ENCODE measurements at regions not wholly inside any gene's neighbourhood (a gene's known extent, or its start where the extent isn't known, plus 50 kb on each side); places are given as distances from the start of the nearest gene placed in this dataset.

GRCh38 chr10:44044549-44044948 lies 340.3 kb downstream of the CXCL12 start:
- Mint-ChIP-seq H3K9me3 (no peaks in the 10 kb centered on the region), H3K4me1 (no peaks in the 10 kb centered on the region), H3K36me3 (no peaks in the 10 kb centered on the region), H3K27me3 (ENCODE audit: low read depth in 2 of 2) (peaks cover 17 to 47% of the 10 kb centered on the region in 2 donors), H3K27ac (no peak overlapping the region), H3K4me3 (no peak overlapping the region)
- peaks cover 3% of the 10 kb centered on the region for H3K27me3 ChIP-seq (ENCODE audit: control insufficient read depth, insufficient read depth, low read length)
- intact Hi-C loops (cut with micrococcal nuclease), result loop anchor here (5.0 kb wide), 1 partner anchor 352 kb away; no protein-coding TSS in a partner anchor
- DNase-seq, result no peak
- H3K9me3 ChIP-seq (ENCODE audit: control insufficient read depth, insufficient read depth, low read length), result no peaks in the 10 kb centered on the region
- no peaks in the 10 kb centered on the region for H3K36me3 ChIP-seq (ENCODE audit: control insufficient read depth, insufficient read depth, low read length)
- no peaks in the 10 kb centered on the region for H3K4me1 ChIP-seq (ENCODE audit: control insufficient read depth, insufficient read depth, low read length)
- H3K27ac ChIP-seq (ENCODE audit: low read length), result no peak overlapping the region
- no peak for TF ChIP-seq CTCF (IDR thresholded peaks at IDR 0.05)
- ATAC-seq, result no peak
- 92% methylated on average over 10 of the region's 10 CpGs for WGBS (ENCODE audit: insufficient coverage)
- no peak overlapping the region for H3K4me3 ChIP-seq (ENCODE audit: low read length)

GRCh38 chr10:44043646-44044375 lies 341.1 kb downstream of the CXCL12 start:
- no peaks in the 10 kb centered on the region for H3K9me3 ChIP-seq (ENCODE audit: control insufficient read depth, insufficient read depth, low read length)
- Mint-ChIP-seq H3K4me3 (no peak overlapping the region), H3K27ac (no peak overlapping the region), H3K36me3 (no peaks in the 10 kb centered on the region), H3K9me3 (no peaks in the 10 kb centered on the region), H3K4me1 (no peaks in the 10 kb centered on the region), H3K27me3 (ENCODE audit: low read depth in 2 of 2) (peaks cover 14 to 44% of the 10 kb centered on the region in 2 donors)
- no peak overlapping the region for H3K4me3 ChIP-seq (ENCODE audit: low read length)
- H3K36me3 ChIP-seq (ENCODE audit: control insufficient read depth, insufficient read depth, low read length), result no peaks in the 10 kb centered on the region
- TF ChIP-seq CTCF (IDR thresholded peaks at IDR 0.05), result no peak
- H3K27ac ChIP-seq (ENCODE audit: low read length), result no peak overlapping the region
- WGBS (ENCODE audit: insufficient coverage), result 92% methylated on average over 13 of the region's 14 CpGs
- DNase-seq, result no peak
- peaks cover 3% of the 10 kb centered on the region for H3K27me3 ChIP-seq (ENCODE audit: control insufficient read depth, insufficient read depth, low read length)
- no peak for ATAC-seq
- intact Hi-C loops (cut with micrococcal nuclease), result loop anchor here (5.0 kb wide), 1 partner anchor 352 kb away; no protein-coding TSS in a partner anchor
- H3K4me1 ChIP-seq (ENCODE audit: control insufficient read depth, insufficient read depth, low read length), result no peaks in the 10 kb centered on the region

- H3K27me3 ChIP-seq (ENCODE audit: control insufficient read depth, insufficient read depth, low read length), result peaks cover 3% of the 10 kb centered on the region
- H3K4me3 ChIP-seq (ENCODE audit: low read length), result no peak overlapping the region
- H3K36me3 ChIP-seq (ENCODE audit: control insufficient read depth, insufficient read depth, low read length), result no peaks in the 10 kb centered on the region
- Mint-ChIP-seq H3K27me3 (ENCODE audit: low read depth in 2 of 2) (peaks cover 13 to 40% of the 10 kb centered on the region in 2 donors), H3K9me3 (no peaks in the 10 kb centered on the region), H3K27ac (no peak overlapping the region), H3K4me3 (no peak overlapping the region), H3K36me3 (no peaks in the 10 kb centered on the region), H3K4me1 (no peaks in the 10 kb centered on the region)
- ATAC-seq, result no peak
- intact Hi-C loops (cut with micrococcal nuclease), result loop anchor here (5.0 kb wide), 1 partner anchor 351 kb away; no protein-coding TSS in a partner anchor
- DNase-seq, result no peak
- H3K9me3 ChIP-seq (ENCODE audit: control insufficient read depth, insufficient read depth, low read length), result no peaks in the 10 kb centered on the region
- no peak overlapping the region for H3K27ac ChIP-seq (ENCODE audit: low read length)
- WGBS (ENCODE audit: insufficient coverage), result 70% methylated on average over 9 of the region's 9 CpGs
- no peaks in the 10 kb centered on the region for H3K4me1 ChIP-seq (ENCODE audit: control insufficient read depth, insufficient read depth, low read length)
- no peak for TF ChIP-seq CTCF (IDR thresholded peaks at IDR 0.05)
These were observed 341.8 kb downstream of the CXCL12 start for GRCh38 chr10:44042926-44043602.
